Transverse colon (tissue), 3 donors: ENCODE measurements at regions not wholly inside any gene's neighbourhood (a gene's known extent, or its start where the extent isn't known, plus 50 kb on each side); places are given as distances from the start of the nearest gene placed in this dataset.

ENCODE experiments used
- CTCF ChIP-seq, 5 experiments: fragments of 200-600 bp in 3 of 5; fragments of 450-650 bp in 2 of 5; sonication (generic) in 3 of 5; IDR thresholded peaks; 1 replicate in 2 of 5; 2 replicates in 3 of 5; pipeline ENCODE4 v1.5.1; 2016 to 2017; ENCODE audit warnings: antibody characterized with exemption in 5 of 5, inconsistent platforms in 3 of 5, mild to moderate bottlenecking in 2 of 5, moderate library complexity in 1 of 5
- EP300 ChIP-seq: sonication (generic); formaldehyde crosslinking; IDR thresholded peaks from one replicate; pipeline ENCODE4 v1.6.1; 2017; ENCODE audit warnings: antibody characterized with exemption, low read depth

GRCh38 chr9:113772121-113772810 is 103.8 kb upstream of the ZNF618 start:
- TF ChIP-seq CTCF (IDR thresholded peaks at IDR 0.05), result no peak
- no peak for TF ChIP-seq EP300
